Fibroblast of lung (primary cell): ENCODE measurements at regions not wholly inside any gene's neighbourhood (a gene's known extent, or its start where the extent isn't known, plus 50 kb on each side); places are given as distances from the start of the nearest gene placed in this dataset.

ENCODE experiments used
- DNase-seq, 2 donors: peaks; one replicate each; pipeline versions ENCODE4 v3.0.0 to v3.0.0-alpha.2; 2010; ENCODE audit warnings: low read depth in 2 of 2
- H2AFZ ChIP-seq: 2 replicates; pipeline ENCODE4 v1.5.1; 2012; ENCODE audit warnings: low read length, control low read depth, inconsistent platforms
- H3K27ac ChIP-seq: 2 replicates; pipeline ENCODE4 v1.5.1; 2011; ENCODE audit warnings: low read length, control low read depth; ENCODE audit not compliant: insufficient read depth
- H3K27me3 ChIP-seq: 2 replicates; pipeline ENCODE4 v1.5.1; 2011; ENCODE audit warnings: mild to moderate bottlenecking, low read length; ENCODE audit not compliant: control insufficient read depth, insufficient read depth
- H3K36me3 ChIP-seq: 2 replicates; pipeline ENCODE4 v1.5.1; 2011; ENCODE audit warnings: low read length; ENCODE audit not compliant: control insufficient read depth, insufficient read depth
- H3K4me1 ChIP-seq: 2 replicates; pipeline ENCODE4 v1.5.1; 2011; ENCODE audit warnings: low read length; ENCODE audit not compliant: control insufficient read depth, insufficient read depth; ENCODE audit errors: extremely low read depth
- H3K4me2 ChIP-seq: 2 replicates; pipeline ENCODE4 v1.5.1; 2011; ENCODE audit warnings: low read length, control low read depth; ENCODE audit not compliant: insufficient read depth; ENCODE audit errors: extremely low read depth
- H3K4me3 ChIP-seq, 4 experiments: fragments of 200-600 bp in 1 of 4; sonication (generic) in 1 of 4; replicated peaks in 1 of 4; 2 replicates each; pipeline ENCODE4 v1.5.1; 2011 to 2016; ENCODE audit warnings: low read length in 4 of 4, low read depth in 3 of 4, mild to moderate bottlenecking in 3 of 4, control low read depth in 2 of 4, inconsistent platforms in 1 of 4, mixed read lengths in 1 of 4; ENCODE audit not compliant: insufficient read depth in 1 of 4; ENCODE audit errors: control extremely low read depth in 1 of 4
- H3K79me2 ChIP-seq: 2 replicates; pipeline ENCODE4 v1.5.1; 2012; ENCODE audit warnings: mild to moderate bottlenecking, low read length, inconsistent platforms; ENCODE audit not compliant: control insufficient read depth, insufficient read depth
- H3K9ac ChIP-seq: 2 replicates; pipeline ENCODE4 v1.5.1; 2011; ENCODE audit warnings: mild to moderate bottlenecking, low read length, control low read depth; ENCODE audit not compliant: insufficient read depth
- H3K9me3 ChIP-seq: 2 replicates; pipeline ENCODE4 v1.5.1; 2012; ENCODE audit warnings: low read depth, low read length; ENCODE audit not compliant: control insufficient read depth, insufficient read depth
- H4K20me1 ChIP-seq: 2 replicates; pipeline ENCODE4 v1.5.1; 2011; ENCODE audit warnings: low read length; ENCODE audit not compliant: control insufficient read depth, insufficient read depth; ENCODE audit errors: extremely low read depth
- EZH2 ChIP-seq: IDR thresholded peaks from 2 replicates; pipeline ENCODE4 v1.5.1; 2012; ENCODE audit warnings: low read length, control low read depth, mild to moderate bottlenecking; ENCODE audit errors: missing control alignments
- TF ChIP-seq, protein P1 (sequence below), 2 donors: IDR thresholded peaks in 1 of 2; conservative IDR thresholded peaks in 1 of 2; 1 replicate in 1 of 2; 2 replicates in 1 of 2; pipeline ENCODE4 v1.5.1; 2011 to 2012; ENCODE audit warnings: low read length in 2 of 2, control low read depth in 1 of 2, inconsistent platforms in 1 of 2, low read depth in 1 of 2, mild to moderate bottlenecking in 1 of 2

GRCh38 chr18:39030124-39030655 lies 1464.6 kb upstream of the CELF4 start:
- H3K36me3 ChIP-seq: no peaks in the 10 kb centered on the region
- H3K79me2 ChIP-seq: no peaks in the 10 kb centered on the region
- H3K27me3 ChIP-seq: no peaks in the 10 kb centered on the region
- H3K9ac ChIP-seq: no peak overlapping the region
- no peak overlapping the region for H3K4me2 ChIP-seq
- H2AFZ ChIP-seq: no peak overlapping the region
- no peak for TF ChIP-seq EZH2
- TF ChIP-seq, protein P1, sequence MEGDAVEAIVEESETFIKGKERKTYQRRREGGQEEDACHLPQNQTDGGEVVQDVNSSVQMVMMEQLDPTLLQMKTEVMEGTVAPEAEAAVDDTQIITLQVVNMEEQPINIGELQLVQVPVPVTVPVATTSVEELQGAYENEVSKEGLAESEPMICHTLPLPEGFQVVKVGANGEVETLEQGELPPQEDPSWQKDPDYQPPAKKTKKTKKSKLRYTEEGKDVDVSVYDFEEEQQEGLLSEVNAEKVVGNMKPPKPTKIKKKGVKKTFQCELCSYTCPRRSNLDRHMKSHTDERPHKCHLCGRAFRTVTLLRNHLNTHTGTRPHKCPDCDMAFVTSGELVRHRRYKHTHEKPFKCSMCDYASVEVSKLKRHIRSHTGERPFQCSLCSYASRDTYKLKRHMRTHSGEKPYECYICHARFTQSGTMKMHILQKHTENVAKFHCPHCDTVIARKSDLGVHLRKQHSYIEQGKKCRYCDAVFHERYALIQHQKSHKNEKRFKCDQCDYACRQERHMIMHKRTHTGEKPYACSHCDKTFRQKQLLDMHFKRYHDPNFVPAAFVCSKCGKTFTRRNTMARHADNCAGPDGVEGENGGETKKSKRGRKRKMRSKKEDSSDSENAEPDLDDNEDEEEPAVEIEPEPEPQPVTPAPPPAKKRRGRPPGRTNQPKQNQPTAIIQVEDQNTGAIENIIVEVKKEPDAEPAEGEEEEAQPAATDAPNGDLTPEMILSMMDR (conservative IDR thresholded peaks at IDR 0.05 in 1 of 2, IDR thresholded peaks at IDR 0.05 in 1 of 2; ENCODE audit: low read depth in 1 of 2, low read length in 2 of 2): no peak
- H3K27ac ChIP-seq: no peak overlapping the region
- no peaks in the 10 kb centered on the region for H4K20me1 ChIP-seq
- H3K9me3 ChIP-seq: no peaks in the 10 kb centered on the region
- no peaks in the 10 kb centered on the region for H3K4me1 ChIP-seq
- H3K4me3 ChIP-seq: no peak overlapping the region
- no peak for DNase-seq

GRCh38 chr18:39025531-39025930 lies 1459.9 kb upstream of the CELF4 start:
- H3K36me3 ChIP-seq: no peaks in the 10 kb centered on the region
- no peak overlapping the region for H3K9ac ChIP-seq
- no peaks in the 10 kb centered on the region for H4K20me1 ChIP-seq
- TF ChIP-seq EZH2: no peak
- TF ChIP-seq, protein P1 (conservative IDR thresholded peaks at IDR 0.05 in 1 of 2, IDR thresholded peaks at IDR 0.05 in 1 of 2; ENCODE audit: low read depth in 1 of 2, low read length in 2 of 2): no peak
- H2AFZ ChIP-seq: no peak overlapping the region
- no peaks in the 10 kb centered on the region for H3K27me3 ChIP-seq
- H3K79me2 ChIP-seq: no peaks in the 10 kb centered on the region
- no peak overlapping the region for H3K4me3 ChIP-seq
- H3K27ac ChIP-seq: no peak overlapping the region
- no peaks in the 10 kb centered on the region for H3K4me1 ChIP-seq
- no peak overlapping the region for H3K4me2 ChIP-seq
- DNase-seq: no peak
- H3K9me3 ChIP-seq: no peaks in the 10 kb centered on the region

DNA sequence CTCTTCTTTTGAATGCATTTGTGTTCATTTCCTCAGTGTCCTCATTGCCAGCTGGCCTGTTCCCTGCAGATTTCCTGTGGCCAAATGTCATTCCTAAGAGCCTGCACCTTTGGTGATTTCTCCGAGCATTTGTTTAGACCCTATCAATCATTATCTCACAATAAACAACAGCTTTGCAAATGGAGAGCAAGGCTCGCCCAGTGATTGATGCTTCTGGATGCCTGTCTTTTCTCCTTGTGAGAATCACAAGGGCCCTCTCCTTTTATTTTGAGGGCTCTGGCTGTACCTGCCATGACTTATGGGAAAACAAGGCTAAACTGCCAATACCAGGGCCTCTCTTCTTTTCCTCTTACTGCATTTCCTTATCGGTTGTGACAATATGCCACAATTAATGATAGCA lies 1454.4 kb upstream of the CELF4 start:
- Histone ChIP-seq H3K4me2 (no peak overlapping the region), H3K9me3 (no peaks in the 10 kb centered on the region), H3K79me2 (no peaks in the 10 kb centered on the region), H3K36me3 (no peaks in the 10 kb centered on the region), H3K9ac (no peak overlapping the region), H3K27ac (no peak overlapping the region), H3K4me3 (no peak overlapping the region), H3K4me1 (no peaks in the 10 kb centered on the region), H2AFZ (no peak overlapping the region), H4K20me1 (no peaks in the 10 kb centered on the region), H3K27me3 (no peaks in the 10 kb centered on the region)
- TF ChIP-seq EZH2: no peak
- TF ChIP-seq, protein P1 (conservative IDR thresholded peaks at IDR 0.05 in 1 of 2, IDR thresholded peaks at IDR 0.05 in 1 of 2; ENCODE audit: low read depth in 1 of 2, low read length in 2 of 2): no peak
- no peak for DNase-seq
